Hepatocyte (in vitro differentiated cells): ENCODE measurements at regions not wholly inside any gene's neighbourhood (a gene's known extent, or its start where the extent isn't known, plus 50 kb on each side); places are given as distances from the start of the nearest gene placed in this dataset.

Experiments used
- DNase-seq: peaks from one replicate; pipeline ENCODE4 v3.0.0-alpha.2; 2016; ENCODE audit warnings: low spot score
- H2AFZ ChIP-seq: fragments of 200-600 bp; sonication (generic); 2 replicates; pipeline ENCODE4 v1.6.0; 2016; ENCODE audit warnings: antibody characterized with exemption, mild to moderate bottlenecking
- H3K27ac ChIP-seq: fragments of 200-600 bp; sonication (generic); 2 replicates; pipeline ENCODE4 v1.5.1; 2016; ENCODE audit warnings: mild to moderate bottlenecking
- H3K27me3 ChIP-seq: fragments of 200-600 bp; sonication (generic); 2 replicates; pipeline ENCODE4 v1.6.1; 2016
- H3K36me3 ChIP-seq: fragments of 200-600 bp; sonication (generic); replicated peaks from 2 replicates; pipeline ENCODE4 v1.5.1; 2016; ENCODE audit warnings: low read depth; ENCODE audit not compliant: insufficient read depth
- H3K4me1 ChIP-seq: fragments of 200-600 bp; sonication (generic); 2 replicates; pipeline ENCODE4 v1.5.1; 2016; ENCODE audit warnings: mild to moderate bottlenecking, moderate library complexity; ENCODE audit not compliant: insufficient read depth
- H3K4me2 ChIP-seq: fragments of 200-600 bp; sonication (generic); 2 replicates; pipeline ENCODE4 v1.6.0; 2016
- H3K4me3 ChIP-seq: fragments of 200-600 bp; sonication (generic); 2 replicates; pipeline ENCODE4 v1.5.1; 2016; ENCODE audit warnings: mild to moderate bottlenecking
- H3K79me2 ChIP-seq: fragments of 200-600 bp; sonication (generic); 2 replicates; pipeline ENCODE4 v1.6.0; 2017; ENCODE audit warnings: mild to moderate bottlenecking
- H3K9me2 ChIP-seq: fragments of 200-600 bp; sonication (generic); replicated peaks from 2 replicates; pipeline ENCODE4 v1.6.0; 2017; ENCODE audit warnings: mild to moderate bottlenecking; ENCODE audit not compliant: insufficient read depth
- H3K9me3 ChIP-seq: fragments of 200-600 bp; sonication (generic); 2 replicates; pipeline ENCODE4 v1.5.1; 2016; ENCODE audit warnings: low read depth, mild to moderate bottlenecking
- H4K20me1 ChIP-seq: fragments of 200-600 bp; sonication (generic); 2 replicates; pipeline ENCODE4 v1.6.0; 2016; ENCODE audit warnings: mild to moderate bottlenecking; ENCODE audit not compliant: insufficient read depth, poor library complexity, severe bottlenecking
- CTCF ChIP-seq: fragments of 200-600 bp; sonication (generic); IDR thresholded peaks from 2 replicates; pipeline ENCODE4 v1.5.1; 2016; ENCODE audit warnings: antibody characterized with exemption, mild to moderate bottlenecking; ENCODE audit not compliant: poor library complexity
- EZH2 ChIP-seq: fragments of 200-600 bp; sonication (generic); IDR thresholded peaks from 2 replicates; pipeline ENCODE4 v1.6.1; 2016; ENCODE audit warnings: antibody characterized with exemption, mild to moderate bottlenecking, borderline replicate concordance
- EZH2phosphoT487 ChIP-seq: fragments of 200-600 bp; sonication (generic); IDR thresholded peaks from one replicate; pipeline ENCODE4 v1.6.1; 2018; ENCODE audit warnings: antibody characterized with exemption, mild to moderate bottlenecking, low read depth, moderate library complexity; ENCODE audit not compliant: unreplicated experiment, severe bottlenecking
- WGBS: methylation state at CpG from one replicate; pipeline ENCODE4 v1.1.6; 2016; ENCODE audit warnings: low lambda C conversion rate; ENCODE audit errors: missing lambda C conversion rate; 5-methylcytosine and 5-hydroxymethylcytosine counted together

GRCh38 chr2:41087946-41088345 is 636.1 kb upstream of the SLC8A1 start:
- no peak overlapping the region for H2AFZ ChIP-seq
- TF ChIP-seq EZH2phosphoT487: no peak
- no peaks in the 10 kb centered on the region for H3K79me2 ChIP-seq
- H3K4me2 ChIP-seq: no peak overlapping the region
- no peak overlapping the region for H3K4me3 ChIP-seq
- no peaks in the 10 kb centered on the region for H4K20me1 ChIP-seq
- H3K36me3 ChIP-seq: no peaks in the 10 kb centered on the region
- no peaks in the 10 kb centered on the region for H3K4me1 ChIP-seq
- H3K27ac ChIP-seq: no peak overlapping the region
- no peaks in the 10 kb centered on the region for H3K9me3 ChIP-seq
- DNase-seq: no peak
- H3K9me2 ChIP-seq: no peaks in the 10 kb centered on the region
- H3K27me3 ChIP-seq: no peaks in the 10 kb centered on the region

GRCh38 chr2:41101281-41101680 is 649.4 kb upstream of the SLC8A1 start:
- Histone ChIP-seq H2AFZ (no peak overlapping the region), H3K27ac (no peak overlapping the region), H3K4me1 (no peaks in the 10 kb centered on the region), H3K4me3 (no peak overlapping the region), H3K4me2 (no peak overlapping the region), H3K79me2 (no peaks in the 10 kb centered on the region), H3K36me3 (no peaks in the 10 kb centered on the region), H3K9me2 (no peaks in the 10 kb centered on the region), H4K20me1 (no peaks in the 10 kb centered on the region), H3K9me3 (no peaks in the 10 kb centered on the region), H3K27me3 (no peaks in the 10 kb centered on the region)
- no peak for DNase-seq
- TF ChIP-seq EZH2 (no peak), CTCF (no peak), EZH2phosphoT487 (no peak)
- WGBS: 81% methylated on average over 1 of the region's 1 CpG

- Histone ChIP-seq H2AFZ (no peak overlapping the region), H3K27ac (no peak overlapping the region), H3K27me3 (no peaks in the 10 kb centered on the region), H3K4me3 (no peak overlapping the region), H3K4me1 (no peaks in the 10 kb centered on the region), H3K9me3 (no peaks in the 10 kb centered on the region), H3K79me2 (no peaks in the 10 kb centered on the region), H3K36me3 (no peaks in the 10 kb centered on the region), H4K20me1 (no peaks in the 10 kb centered on the region), H3K4me2 (no peak overlapping the region), H3K9me2 (no peaks in the 10 kb centered on the region)
- no peak for DNase-seq
- WGBS: 96% methylated on average over 4 of the region's 4 CpGs
- TF ChIP-seq CTCF: no peak
- no peak for TF ChIP-seq EZH2phosphoT487
- no peak for TF ChIP-seq EZH2
These were observed 657.9 kb upstream of the SLC8A1 start for GRCh38 chr2:41109744-41110143.

DNA sequence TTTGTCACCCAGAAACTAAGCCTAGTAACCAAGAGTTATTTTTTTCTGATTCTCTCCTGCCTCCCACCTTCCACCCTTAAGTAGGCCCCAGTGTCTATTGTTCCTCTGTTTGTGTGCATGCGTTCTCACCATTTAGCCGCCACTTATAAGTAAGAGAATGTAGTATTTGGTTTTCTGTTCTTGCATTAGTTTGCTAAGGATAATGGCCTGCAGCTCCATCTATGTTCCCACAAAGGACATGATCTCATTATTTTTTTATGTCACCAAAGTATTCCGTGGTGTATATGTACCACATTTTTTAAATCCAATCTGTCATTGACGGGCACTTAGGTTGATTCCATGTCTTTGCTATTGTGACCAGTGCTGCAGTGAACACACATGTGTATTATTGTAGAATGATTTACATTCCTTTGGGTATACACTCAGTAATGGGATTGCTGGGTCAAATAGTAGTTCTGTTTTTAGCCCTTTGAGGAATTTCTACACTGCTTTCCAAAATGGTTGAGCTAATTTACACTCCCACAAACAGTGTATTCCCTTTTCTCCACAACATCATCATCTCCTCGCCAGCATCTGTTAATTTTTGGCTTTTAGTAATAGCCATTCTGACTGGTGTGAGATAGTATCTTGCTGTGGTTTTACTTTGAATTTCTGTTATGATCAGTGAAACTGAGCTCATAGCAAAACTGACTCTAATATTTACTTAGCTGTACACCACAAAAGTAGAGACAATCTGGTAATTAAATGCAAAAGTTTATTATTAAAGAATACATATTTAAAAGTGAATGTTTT is 660.1 kb upstream of the SLC8A1 start:
- TF ChIP-seq EZH2phosphoT487 (no peak), EZH2 (no peak), CTCF (no peak)
- Histone ChIP-seq H3K4me1 (no peaks in the 10 kb centered on the region), H3K36me3 (no peaks in the 10 kb centered on the region), H3K27ac (no peak overlapping the region), H3K9me3 (no peaks in the 10 kb centered on the region), H2AFZ (peak overlapping the region; percentile 27), H4K20me1 (no peaks in the 10 kb centered on the region), H3K4me3 (no peak overlapping the region), H3K79me2 (no peaks in the 10 kb centered on the region), H3K27me3 (no peaks in the 10 kb centered on the region), H3K9me2 (no peaks in the 10 kb centered on the region), H3K4me2 (no peak overlapping the region)
- 85% methylated on average over 5 of the region's 5 CpGs for WGBS
- no peak for DNase-seq
